ENCODE measurements at regions not wholly inside any gene's neighbourhood (a gene's known extent, or its start where the extent isn't known, plus 50 kb on each side); places are given as distances from the start of the nearest gene placed in this dataset.

- Histone ChIP-seq H3K27me3 (no peaks in the 10 kb centered on the region), H3K27ac (no peak overlapping the region), H3K4me1 (peaks cover 61% of the 10 kb centered on the region), H3K36me3 (no peaks in the 10 kb centered on the region), H3K4me3 (no peak overlapping the region), H3K9me3 (no peaks in the 10 kb centered on the region)
- TF ChIP-seq POLR2A (IDR thresholded peaks at IDR 0.05), result no peak
- no peak for TF ChIP-seq CTCF (IDR thresholded peaks at IDR 0.05)
- no peak for TF ChIP-seq POLR2AphosphoS5 (IDR thresholded peaks at IDR 0.05; ENCODE audit: insufficient read depth in 1 of 2, low read depth in 1 of 2)
- DNase-seq (ENCODE audit: extremely low spot score in 2 of 2), result no peak
- intact Hi-C loops (cut with DNase I), result no loop called here
Observed at GRCh38 chr12:46454981-46455380, 82.4 kb upstream of the SLC38A2 start.

GRCh38 chr12:46453428-46453827, 80.9 kb upstream of the SLC38A2 start:
- TF ChIP-seq POLR2AphosphoS5 (IDR thresholded peaks at IDR 0.05; ENCODE audit: insufficient read depth in 1 of 2, low read depth in 1 of 2) (no peak), CTCF (IDR thresholded peaks at IDR 0.05) (no peak), POLR2A (IDR thresholded peaks at IDR 0.05) (no peak)
- Histone ChIP-seq H3K9me3 (no peaks in the 10 kb centered on the region), H3K27me3 (no peaks in the 10 kb centered on the region), H3K4me1 (peaks cover 50% of the 10 kb centered on the region), H3K4me3 (no peak overlapping the region), H3K36me3 (no peaks in the 10 kb centered on the region), H3K27ac (no peak overlapping the region)
- no peak for DNase-seq (ENCODE audit: extremely low spot score in 2 of 2)
- intact Hi-C loops (cut with DNase I), result no loop called here

DNA sequence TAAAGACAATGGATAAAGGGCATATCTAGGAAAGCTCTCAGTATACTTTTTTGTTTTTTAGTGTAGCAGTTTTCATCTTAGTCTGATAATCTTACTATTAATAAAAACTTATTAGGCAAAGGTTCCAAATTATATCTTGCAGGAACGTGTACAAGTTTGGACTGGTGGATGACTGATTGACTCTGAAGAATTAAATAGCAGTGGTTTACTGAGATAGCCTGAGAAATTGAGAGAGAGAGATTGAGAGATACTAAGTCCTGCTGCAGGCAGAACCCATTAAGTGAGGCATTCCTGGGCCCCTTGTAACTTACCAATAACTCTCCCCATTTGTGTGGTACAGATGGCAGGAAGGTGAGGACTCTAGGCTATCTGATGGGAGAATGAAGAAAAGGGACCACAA, 80.2 kb upstream of the SLC38A2 start:
- intact Hi-C loops (cut with DNase I), result no loop called here
- H3K9me3 ChIP-seq, result no peaks in the 10 kb centered on the region
- TF ChIP-seq CTCF (IDR thresholded peaks at IDR 0.05) (no peak), POLR2A (IDR thresholded peaks at IDR 0.05) (no peak), POLR2AphosphoS5 (IDR thresholded peaks at IDR 0.05; ENCODE audit: insufficient read depth in 1 of 2, low read depth in 1 of 2) (no peak)
- H3K36me3 ChIP-seq, result no peaks in the 10 kb centered on the region
- H3K4me3 ChIP-seq, result no peak overlapping the region
- peak overlapping the region; percentile 1 for H3K27ac ChIP-seq
- DNase-seq (ENCODE audit: extremely low spot score in 2 of 2), result no peak
- H3K4me1 ChIP-seq, result peaks cover 50% of the 10 kb centered on the region
- no peaks in the 10 kb centered on the region for H3K27me3 ChIP-seq

GRCh38 chr12:46452061-46452615, 79.6 kb upstream of the SLC38A2 start:
- Histone ChIP-seq H3K27ac (peak overlapping the region; percentile 1), H3K9me3 (no peaks in the 10 kb centered on the region), H3K4me1 (peaks cover 50% of the 10 kb centered on the region), H3K36me3 (no peaks in the 10 kb centered on the region), H3K4me3 (no peak overlapping the region), H3K27me3 (no peaks in the 10 kb centered on the region)
- DNase-seq (ENCODE audit: extremely low spot score in 2 of 2), result no peak
- TF ChIP-seq POLR2A (IDR thresholded peaks at IDR 0.05) (no peak), CTCF (IDR thresholded peaks at IDR 0.05) (no peak), POLR2AphosphoS5 (IDR thresholded peaks at IDR 0.05; ENCODE audit: insufficient read depth in 1 of 2, low read depth in 1 of 2) (no peak)
- intact Hi-C loops (cut with DNase I), result no loop called here

GRCh38 chr12:46451276-46452021, 78.9 kb upstream of the SLC38A2 start:
- Histone ChIP-seq H3K27ac (peak overlapping the region; percentile 1), H3K27me3 (no peaks in the 10 kb centered on the region), H3K4me3 (no peak overlapping the region), H3K9me3 (no peaks in the 10 kb centered on the region), H3K36me3 (no peaks in the 10 kb centered on the region), H3K4me1 (peaks cover 43% of the 10 kb centered on the region)
- intact Hi-C loops (cut with DNase I), result no loop called here
- TF ChIP-seq CTCF (IDR thresholded peaks at IDR 0.05) (no peak), POLR2AphosphoS5 (IDR thresholded peaks at IDR 0.05; ENCODE audit: insufficient read depth in 1 of 2, low read depth in 1 of 2) (no peak), POLR2A (IDR thresholded peaks at IDR 0.05) (no peak)
- DNase-seq (ENCODE audit: extremely low spot score in 2 of 2), result no peak

Data from vagina (tissue), 2 donors.